MM.1S (cell line): ENCODE measurements at regions not wholly inside any gene's neighbourhood (a gene's known extent, or its start where the extent isn't known, plus 50 kb on each side); places are given as distances from the start of the nearest gene placed in this dataset.

Experiments used
- DNase-seq: peaks from one replicate; pipeline ENCODE4 v3.0.0-alpha.2; 2015
- H2AFZ ChIP-seq: fragments of 300-600 bp; sonication (generic); 2 replicates; pipeline ENCODE4 v1.6.0; 2016; ENCODE audit warnings: antibody characterized with exemption, low read length
- H3F3A ChIP-seq: fragments of 300-600 bp; sonication (generic); 2 replicates; pipeline ENCODE4 v1.6.1; 2016; ENCODE audit warnings: mild to moderate bottlenecking, antibody characterized with exemption, low read length, moderate library complexity, mixed read lengths; ENCODE audit not compliant: insufficient read depth
- H3K27ac ChIP-seq: fragments of 300-600 bp; sonication (generic); 2 replicates; pipeline ENCODE4 v1.5.1; 2016; ENCODE audit warnings: mild to moderate bottlenecking, low read length
- H3K27me3 ChIP-seq: fragments of 300-600 bp; sonication (generic); replicated peaks from 2 replicates; pipeline ENCODE4 v1.6.0; 2016; ENCODE audit warnings: low read length; ENCODE audit not compliant: insufficient read depth
- H3K36me3 ChIP-seq: fragments of 300-600 bp; sonication (generic); replicated peaks from 2 replicates; pipeline ENCODE4 v1.6.1; 2016; ENCODE audit warnings: mild to moderate bottlenecking, low read length, mixed read lengths; ENCODE audit not compliant: insufficient read depth
- H3K4me1 ChIP-seq: fragments of 300-600 bp; sonication (generic); 2 replicates; pipeline ENCODE4 v1.6.1; 2016; ENCODE audit warnings: low read length, mixed read lengths
- H3K4me2 ChIP-seq: fragments of 300-600 bp; sonication (generic); 2 replicates; pipeline ENCODE4 v1.6.0; 2016; ENCODE audit warnings: low read depth, low read length
- H3K4me3 ChIP-seq: fragments of 300-600 bp; sonication (generic); 2 replicates; pipeline ENCODE4 v1.5.1; 2016; ENCODE audit warnings: low read length, mixed read lengths
- H3K79me2 ChIP-seq: fragments of 300-600 bp; sonication (generic); 2 replicates; pipeline ENCODE4 v1.6.1; 2016; ENCODE audit warnings: mixed run types, low read length, mixed read lengths
- H3K9ac ChIP-seq: fragments of 300-600 bp; sonication (generic); 2 replicates; pipeline ENCODE4 v1.6.1; 2016; ENCODE audit warnings: low read length, mixed read lengths
- H3K9me2 ChIP-seq: fragments of 300-600 bp; sonication (generic); replicated peaks from 2 replicates; pipeline ENCODE4 v1.6.1; 2016; ENCODE audit warnings: mild to moderate bottlenecking, low read length, mixed read lengths; ENCODE audit not compliant: insufficient read depth
- H3K9me3 ChIP-seq: fragments of 300-600 bp; sonication (generic); replicated peaks from 2 replicates; pipeline ENCODE4 v1.6.1; 2016; ENCODE audit warnings: mild to moderate bottlenecking, low read length, mixed read lengths; ENCODE audit not compliant: insufficient read depth
- H4K20me1 ChIP-seq: fragments of 300-600 bp; sonication (generic); 2 replicates; pipeline ENCODE4 v1.6.1; 2016; ENCODE audit warnings: mild to moderate bottlenecking, low read length, moderate library complexity, mixed read lengths; ENCODE audit not compliant: insufficient read depth
- CTCF ChIP-seq: fragments of 300-600 bp; sonication (generic); IDR thresholded peaks from 2 replicates; pipeline ENCODE4 v1.5.1; 2016; ENCODE audit warnings: antibody characterized with exemption, low read length, mixed read lengths
- EZH2 ChIP-seq: fragments of 300-600 bp; sonication (generic); optimal IDR thresholded peaks from 2 replicates; pipeline ENCODE3; 2017; ENCODE audit warnings: low read depth, mild to moderate bottlenecking, antibody characterized with exemption, low read length, mixed read lengths
- EZH2phosphoT487 ChIP-seq: fragments of 300-600 bp; sonication (generic); IDR thresholded peaks from 2 replicates; pipeline ENCODE4 v1.6.1; 2018; ENCODE audit warnings: antibody characterized with exemption, low read length

- TF ChIP-seq EZH2, result no peak
- no peak for TF ChIP-seq CTCF
- no peak for TF ChIP-seq EZH2phosphoT487
- H3K27me3 ChIP-seq, result no peaks in the 10 kb centered on the region
- no peak overlapping the region for H3K4me3 ChIP-seq
- H3F3A ChIP-seq, result no peaks in the 10 kb centered on the region
- H3K4me1 ChIP-seq, result no peaks in the 10 kb centered on the region
- H3K36me3 ChIP-seq, result no peaks in the 10 kb centered on the region
- H3K4me2 ChIP-seq, result no peak overlapping the region
- no peaks in the 10 kb centered on the region for H4K20me1 ChIP-seq
- H3K9me2 ChIP-seq, result no peaks in the 10 kb centered on the region
- H2AFZ ChIP-seq, result no peak overlapping the region
- no peaks in the 10 kb centered on the region for H3K79me2 ChIP-seq
- no peak overlapping the region for H3K9ac ChIP-seq
- H3K9me3 ChIP-seq, result no peaks in the 10 kb centered on the region
- no peak for DNase-seq
- H3K27ac ChIP-seq, result no peak overlapping the region
Observed at GRCh38 chr7:57198801-57199200, 66.6 kb upstream of the ZNF479 start.

- TF ChIP-seq CTCF (no peak), EZH2phosphoT487 (no peak), EZH2 (no peak)
- no peaks in the 10 kb centered on the region for H3K27me3 ChIP-seq
- no peak overlapping the region for H3K9ac ChIP-seq
- no peak overlapping the region for H2AFZ ChIP-seq
- H3K79me2 ChIP-seq, result no peaks in the 10 kb centered on the region
- H3K4me1 ChIP-seq, result no peaks in the 10 kb centered on the region
- H3K9me2 ChIP-seq, result no peaks in the 10 kb centered on the region
- no peak overlapping the region for H3K4me3 ChIP-seq
- H3K27ac ChIP-seq, result no peak overlapping the region
- no peaks in the 10 kb centered on the region for H4K20me1 ChIP-seq
- H3K36me3 ChIP-seq, result no peaks in the 10 kb centered on the region
- no peaks in the 10 kb centered on the region for H3K9me3 ChIP-seq
- H3K4me2 ChIP-seq, result no peak overlapping the region
- H3F3A ChIP-seq, result no peaks in the 10 kb centered on the region
- no peak for DNase-seq
Observed at GRCh38 chr7:57199252-57199651, 67.0 kb upstream of the ZNF479 start.

GRCh38 chr7:57201021-57201894 lies 69.0 kb upstream of the ZNF479 start:
- no peaks in the 10 kb centered on the region for H3K36me3 ChIP-seq
- no peaks in the 10 kb centered on the region for H3K9me2 ChIP-seq
- DNase-seq, result no peak
- H4K20me1 ChIP-seq, result no peaks in the 10 kb centered on the region
- H3K4me1 ChIP-seq, result no peaks in the 10 kb centered on the region
- no peak overlapping the region for H2AFZ ChIP-seq
- H3K27me3 ChIP-seq, result no peaks in the 10 kb centered on the region
- no peaks in the 10 kb centered on the region for H3F3A ChIP-seq
- no peaks in the 10 kb centered on the region for H3K9me3 ChIP-seq
- no peak overlapping the region for H3K9ac ChIP-seq
- no peak overlapping the region for H3K4me3 ChIP-seq
- H3K79me2 ChIP-seq, result no peaks in the 10 kb centered on the region
- H3K27ac ChIP-seq, result no peak overlapping the region
- TF ChIP-seq CTCF (no peak), EZH2phosphoT487 (no peak), EZH2 (no peak)
- H3K4me2 ChIP-seq, result no peak overlapping the region
